ENCODE measurements at regions not wholly inside any gene's neighbourhood (a gene's known extent, or its start where the extent isn't known, plus 50 kb on each side); places are given as distances from the start of the nearest gene placed in this dataset.

DNA sequence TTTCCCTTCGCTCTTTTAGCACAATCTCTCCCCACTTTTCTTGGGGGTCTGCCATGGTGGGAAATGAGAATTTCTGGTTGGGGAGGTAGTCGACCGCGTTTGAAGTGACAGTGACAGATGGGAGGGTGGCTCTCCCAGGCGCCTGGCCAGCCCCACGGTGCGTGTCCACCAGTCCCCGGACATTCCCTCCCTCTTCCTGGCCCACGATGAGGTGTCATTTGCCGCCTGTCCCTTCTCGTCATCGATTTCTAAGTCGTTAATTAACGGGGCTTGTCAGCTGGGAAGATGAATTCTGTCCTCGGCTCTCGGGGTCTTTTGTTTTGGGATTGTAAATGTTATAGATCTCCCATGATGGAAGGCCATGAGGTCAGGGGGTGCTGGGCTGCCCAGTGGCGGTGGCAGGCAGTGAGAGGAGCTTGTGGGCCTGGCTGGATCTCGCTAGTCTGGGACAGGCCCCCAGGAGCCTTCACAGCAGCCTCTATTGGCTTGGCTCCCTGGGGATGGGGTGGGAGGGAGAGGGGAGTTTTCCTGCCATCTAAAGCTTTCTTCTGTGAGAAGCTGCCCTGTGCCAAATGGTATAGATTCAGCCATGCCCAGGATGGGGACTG, 164.2 kb downstream of the MRM1 start:
- H3K18ac ChIP-seq (ENCODE audit: extremely low read depth, low read length): no peak overlapping the region
- TF ChIP-seq CHD2 (IDR thresholded peaks at IDR 0.05; ENCODE audit: low read length) (no peak), KDM1A (IDR thresholded peaks at IDR 0.05; ENCODE audit: borderline replicate concordance, low read length) (no peak)
- H3K4me2 ChIP-seq (ENCODE audit: insufficient read depth in 1 of 2, low read depth in 2 of 2, low read length in 2 of 2): no peak overlapping the region
- no peak overlapping the region for H2BK12ac ChIP-seq (ENCODE audit: low read depth, low read length)
- H2AK5ac ChIP-seq (ENCODE audit: low read depth, low read length): no peak overlapping the region
- H3K27me3 ChIP-seq (replicated peaks in 1 of 4; ENCODE audit: control insufficient read depth in 3 of 4, extremely low read depth in 1 of 4, insufficient read depth in 3 of 4, low read length in 3 of 4): no peaks in the 10 kb centered on the region; a peak in 1 of 7 replicates
- H3K36me3 ChIP-seq (ENCODE audit: control insufficient read depth in 2 of 4, insufficient read depth in 4 of 4, low read length in 3 of 4): no peaks in the 10 kb centered on the region
- H4K5ac ChIP-seq (ENCODE audit: insufficient read length, low read depth, low read length): no peak overlapping the region
- no peak for FAIRE-seq
- no peak overlapping the region for H3K23ac ChIP-seq (ENCODE audit: insufficient read length)
- no peak overlapping the region for H3K4ac ChIP-seq (replicated peaks; ENCODE audit: insufficient read length, low read depth, low read length)
- peaks cover 0 to 14% (median 2%) of the 10 kb centered on the region in 4 experiments; a peak in 6 of 7 replicates for H3K4me1 ChIP-seq (replicated peaks in 1 of 4; ENCODE audit: control insufficient read depth in 3 of 4, insufficient read depth in 4 of 4, low read length in 3 of 4)
- H3K23me2 ChIP-seq (ENCODE audit: low read depth, low read length): peaks cover 7% of the 10 kb centered on the region; the same call in 1 of the 2 replicates
- no peak overlapping the region for H4K8ac ChIP-seq (ENCODE audit: extremely low read depth, insufficient read depth, low read length)
- H3K14ac ChIP-seq (ENCODE audit: insufficient read length): no peak overlapping the region
- no peak overlapping the region for H4K91ac ChIP-seq (replicated peaks; ENCODE audit: insufficient read length, low read length)
- H2AFZ ChIP-seq (ENCODE audit: low read length): no peak overlapping the region
- POLR2A ChIA-PET (ENCODE audit: partially characterized antibody): no interaction called here
- DNase-seq (ENCODE audit: low read depth in 1 of 2, low spot score in 2 of 2): no peak
- no peak overlapping the region for H2BK20ac ChIP-seq (ENCODE audit: low read length)
- no peak overlapping the region for H2BK5ac ChIP-seq (ENCODE audit: low read depth, low read length)
- 0 out of 2 replicates have a peak, but pooled peaks cover 2% of the 10 kb centered on the region for H3K79me1 ChIP-seq (ENCODE audit: low read depth, low read length)
- no peak overlapping the region for H2BK15ac ChIP-seq (ENCODE audit: low read length)
- no peak overlapping the region for H3K27ac ChIP-seq (ENCODE audit: low read depth, low read length)
- CTCF ChIA-PET (ENCODE audit: partially characterized antibody): interaction anchor here (0.7 to 3.4 kb wide), 5 partner anchors 7 to 282 kb away, joined by 3 to 16 read pairs (median 5); no protein-coding TSS in a partner anchor
- H3K9ac ChIP-seq (replicated peaks in 1 of 4; ENCODE audit: extremely low read depth in 1 of 4, low read depth in 3 of 4, low read length in 3 of 4): no peak overlapping the region
- no peak overlapping the region for H2BK120ac ChIP-seq (replicated peaks; ENCODE audit: low read depth, low read length)
- no peak overlapping the region for H3K56ac ChIP-seq (replicated peaks; ENCODE audit: insufficient read length, low read depth, low read length)
- 92% methylated on average over 14 of the region's 18 CpGs; no CpG with 5 or more reads in 1 of the 2 experiments for WGBS, 2 experiments (ENCODE audit: extremely low coverage in 1 of 2, insufficient coverage in 1 of 2, insufficient read length in 1 of 2, insufficient replicate concordance in 2 of 2, low coverage in 1 of 2, low lambda C conversion rate in 2 of 2, missing lambda C conversion rate in 1 of 2)
- H4K20me1 ChIP-seq (replicated peaks in 1 of 2; ENCODE audit: control insufficient read depth in 1 of 2, insufficient read depth in 2 of 2, low read length in 2 of 2): peaks cover 0 to 6% of the 10 kb centered on the region in 2 experiments
- no peaks in the 10 kb centered on the region for H3K9me3 ChIP-seq (ENCODE audit: insufficient read depth in 2 of 2, low read depth in 1 of 2, low read length in 1 of 2)
- H3K79me2 ChIP-seq (ENCODE audit: control insufficient read depth in 1 of 2, insufficient read depth in 2 of 2, low read length in 2 of 2): no peaks in the 10 kb centered on the region; a peak in 1 of 4 replicates
- H3K4me3 ChIP-seq (ENCODE audit: extremely low read depth in 1 of 4, insufficient read depth in 2 of 4, low read depth in 3 of 4, low read length in 4 of 4): no peak overlapping the region
